Astrocyte (in vitro differentiated cells and primary cell): ENCODE measurements at regions not wholly inside any gene's neighbourhood (a gene's known extent, or its start where the extent isn't known, plus 50 kb on each side); places are given as distances from the start of the nearest gene placed in this dataset.

Experiments used
- DNase-seq: peaks from one replicate; pipeline ENCODE4 v3.0.0-alpha.2; 2010; ENCODE audit warnings: low read depth
- FAIRE-seq: peaks from 2 replicates; lab custom pipeline; 2011; peaks lifted over from hg19 to GRCh38; lab: Jason Lieb, UNC
- H2AFZ ChIP-seq: 2 replicates; pipeline ENCODE4 v1.6.0; 2012; ENCODE audit warnings: low read depth, low read length, inconsistent platforms
- H3K27ac ChIP-seq: 2 replicates; pipeline ENCODE4 v1.5.1; 2011; ENCODE audit warnings: low read depth, low read length, inconsistent platforms
- H3K27me3 ChIP-seq: 2 replicates; pipeline ENCODE4 v1.6.0; 2011; ENCODE audit warnings: low read length, inconsistent platforms; ENCODE audit not compliant: insufficient read depth
- H3K36me3 ChIP-seq: 2 replicates; pipeline ENCODE4 v1.5.1; 2011; ENCODE audit warnings: low read length, inconsistent platforms; ENCODE audit not compliant: insufficient read depth
- H3K4me1 ChIP-seq: 2 replicates; pipeline ENCODE4 v1.5.1; 2011; ENCODE audit warnings: low read length, inconsistent platforms; ENCODE audit not compliant: insufficient read depth
- H3K4me2 ChIP-seq: 2 replicates; pipeline ENCODE4 v1.6.0; 2012; ENCODE audit warnings: low read length, inconsistent platforms
- H3K4me3 ChIP-seq: 2 replicates; pipeline ENCODE4 v1.5.1; 2011; ENCODE audit warnings: low read depth, mild to moderate bottlenecking, low read length, inconsistent platforms; ENCODE audit not compliant: insufficient read depth
- H3K79me2 ChIP-seq: 2 replicates; pipeline ENCODE4 v1.6.0; 2012; ENCODE audit warnings: mild to moderate bottlenecking, low read length, inconsistent platforms; ENCODE audit not compliant: insufficient read depth
- H3K9ac ChIP-seq: 2 replicates; pipeline ENCODE4 v1.6.0; 2012; ENCODE audit warnings: mild to moderate bottlenecking, low read length, inconsistent platforms
- H3K9me3 ChIP-seq: 2 replicates; pipeline ENCODE4 v1.5.1; 2012; ENCODE audit warnings: low read depth, mild to moderate bottlenecking, low read length, inconsistent platforms; ENCODE audit not compliant: insufficient read depth
- H4K20me1 ChIP-seq: 2 replicates; pipeline ENCODE4 v1.6.0; 2012; ENCODE audit warnings: low read length, inconsistent platforms; ENCODE audit not compliant: insufficient read depth
- H3K27ac Mint-ChIP-seq: one replicate; pipeline ENCODE4 v1.8.0; 2021; ENCODE audit warnings: mild to moderate bottlenecking, mixed read lengths; ENCODE audit not compliant: unreplicated experiment
- H3K27me3 Mint-ChIP-seq: one replicate; pipeline ENCODE4 v1.8.0; 2021; ENCODE audit warnings: low read depth, mixed read lengths; ENCODE audit not compliant: unreplicated experiment
- H3K36me3 Mint-ChIP-seq: one replicate; pipeline ENCODE4 v1.8.0; 2021; ENCODE audit warnings: low read depth, mixed read lengths; ENCODE audit not compliant: unreplicated experiment
- H3K4me1 Mint-ChIP-seq: one replicate; pipeline ENCODE4 v1.8.0; 2021; ENCODE audit warnings: low read depth, mixed read lengths; ENCODE audit not compliant: unreplicated experiment
- H3K4me3 Mint-ChIP-seq: one replicate; pipeline ENCODE4 v1.8.0; 2021; ENCODE audit warnings: mild to moderate bottlenecking, moderate library complexity, mixed read lengths; ENCODE audit not compliant: unreplicated experiment
- H3K9me3 Mint-ChIP-seq: one replicate; pipeline ENCODE4 v1.8.0; 2021; ENCODE audit warnings: mild to moderate bottlenecking, mixed read lengths; ENCODE audit not compliant: unreplicated experiment
- CTCF ChIP-seq: IDR thresholded peaks from 2 replicates; pipeline ENCODE4 v1.5.1; 2011; ENCODE audit warnings: low read depth, mild to moderate bottlenecking, inconsistent platforms, low read length, moderate library complexity; ENCODE audit not compliant: insufficient read depth
- EZH2 ChIP-seq: IDR thresholded peaks from 2 replicates; pipeline ENCODE4 v1.6.1; 2012; ENCODE audit warnings: mild to moderate bottlenecking, low read length, inconsistent platforms; ENCODE audit not compliant: insufficient read depth

- H4K20me1 ChIP-seq = no peaks in the 10 kb centered on the region
- Mint-ChIP-seq H3K27ac (no peak overlapping the region), H3K4me1 (peaks cover 5% of the 10 kb centered on the region), H3K27me3 (peaks cover 10% of the 10 kb centered on the region), H3K9me3 (no peaks in the 10 kb centered on the region), H3K36me3 (no peaks in the 10 kb centered on the region), H3K4me3 (no peak overlapping the region)
- H3K4me1 ChIP-seq = no peaks in the 10 kb centered on the region
- H3K79me2 ChIP-seq = no peaks in the 10 kb centered on the region
- DNase-seq = no peak
- H3K9ac ChIP-seq = no peak overlapping the region
- no peak for TF ChIP-seq CTCF
- no peak for TF ChIP-seq EZH2
- H3K4me3 ChIP-seq = no peak overlapping the region
- no peaks in the 10 kb centered on the region for H3K9me3 ChIP-seq
- no peak overlapping the region for H2AFZ ChIP-seq
- H3K27ac ChIP-seq = no peak overlapping the region
- no peak for FAIRE-seq
- no peaks in the 10 kb centered on the region for H3K36me3 ChIP-seq
- H3K4me2 ChIP-seq = no peak overlapping the region
- H3K27me3 ChIP-seq = peaks cover 3% of the 10 kb centered on the region
Observed at GRCh38 chr2:131413785-131414184, 49.8 kb upstream of the RAB6D start.
